OCI-LY1 (cell line): ENCODE measurements at regions not wholly inside any gene's neighbourhood (a gene's known extent, or its start where the extent isn't known, plus 50 kb on each side); places are given as distances from the start of the nearest gene placed in this dataset.

ENCODE experiments used
- H2AFZ ChIP-seq: fragments of 200-600 bp; sonication (generic), shearing (Covaris generic); 2 replicates; pipeline ENCODE4 v1.6.0; 2014; ENCODE audit warnings: antibody characterized with exemption, mild to moderate bottlenecking, low read length
- H3F3A ChIP-seq: fragments of 200-600 bp; sonication (generic), shearing (Covaris generic); 2 replicates; pipeline ENCODE4 v1.6.0; 2014; ENCODE audit warnings: mild to moderate bottlenecking, antibody characterized with exemption, low read length, moderate library complexity; ENCODE audit not compliant: insufficient read depth
- H3K27ac ChIP-seq: fragments of 200-600 bp; sonication (generic); 2 replicates; pipeline ENCODE4 v1.5.1; 2014; ENCODE audit warnings: low read length, mixed run types, mild to moderate bottlenecking, low read depth; ENCODE audit not compliant: poor library complexity, severe bottlenecking
- H3K27me3 ChIP-seq: fragments of 200-600 bp; sonication (generic); 2 replicates; pipeline ENCODE4 v1.6.0; 2014; ENCODE audit warnings: antibody characterized with exemption, mild to moderate bottlenecking, low read length, moderate library complexity; ENCODE audit not compliant: insufficient read depth
- H3K36me3 ChIP-seq: fragments of 200-600 bp; sonication (generic); 2 replicates; pipeline ENCODE4 v1.6.1; 2014; ENCODE audit warnings: mild to moderate bottlenecking, antibody characterized with exemption, low read length, moderate library complexity, mixed read lengths; ENCODE audit not compliant: insufficient read depth
- H3K4me1 ChIP-seq: fragments of 200-600 bp; sonication (generic); 2 replicates; pipeline ENCODE4 v1.5.1; 2014; ENCODE audit warnings: mild to moderate bottlenecking, low read length, moderate library complexity; ENCODE audit not compliant: insufficient read depth, severe bottlenecking
- H3K4me2 ChIP-seq: fragments of 200-600 bp; sonication (generic), shearing (Covaris generic); 2 replicates; pipeline ENCODE4 v1.6.1; 2014; ENCODE audit warnings: low read length
- H3K4me3 ChIP-seq: fragments of 200-600 bp; sonication (generic); 2 replicates; pipeline ENCODE4 v1.5.1; 2014; ENCODE audit warnings: low read length, low read depth, mild to moderate bottlenecking, mixed read lengths; ENCODE audit not compliant: poor library complexity, severe bottlenecking
- H3K79me2 ChIP-seq: fragments of 200-600 bp; shearing (Covaris generic); 2 replicates; pipeline ENCODE4 v1.6.1; 2016; ENCODE audit warnings: mixed run types, low read length, mixed read lengths; ENCODE audit not compliant: insufficient read depth
- H3K9ac ChIP-seq: fragments of 200-600 bp; sonication (generic), shearing (Covaris generic); 2 replicates; pipeline ENCODE4 v1.6.1; 2014; ENCODE audit warnings: mild to moderate bottlenecking, low read length, mixed read lengths
- H3K9me2 ChIP-seq: fragments of 200-600 bp; sonication (generic), shearing (Covaris generic); 2 replicates; pipeline ENCODE4 v1.6.1; 2014; ENCODE audit warnings: low read depth, mild to moderate bottlenecking, low read length, mixed read lengths
- H3K9me3 ChIP-seq: fragments of 200-600 bp; shearing (Covaris generic); 2 replicates; pipeline ENCODE4 v1.6.1; 2014; ENCODE audit warnings: low read length, mixed read lengths
- H4K20me1 ChIP-seq: fragments of 200-600 bp; sonication (generic), shearing (Covaris generic); 2 replicates; pipeline ENCODE4 v1.6.0; 2016; ENCODE audit warnings: mild to moderate bottlenecking, low read length; ENCODE audit not compliant: insufficient read depth
- EZH2 ChIP-seq: fragments of 200-600 bp; sonication (generic), shearing (Covaris generic); IDR thresholded peaks from 2 replicates; pipeline ENCODE4 v1.8.0; 2017; ENCODE audit warnings: borderline replicate concordance, mixed run types, mild to moderate bottlenecking, antibody characterized with exemption, low read length, moderate library complexity, mixed read lengths
- TF ChIP-seq, protein P1 (sequence below): fragments of 200-600 bp; sonication (generic), shearing (Covaris generic); IDR thresholded peaks from 2 replicates; pipeline ENCODE4 v1.5.1; 2017; ENCODE audit warnings: mild to moderate bottlenecking, antibody characterized with exemption, low read length, moderate library complexity, mixed read lengths

DNA sequence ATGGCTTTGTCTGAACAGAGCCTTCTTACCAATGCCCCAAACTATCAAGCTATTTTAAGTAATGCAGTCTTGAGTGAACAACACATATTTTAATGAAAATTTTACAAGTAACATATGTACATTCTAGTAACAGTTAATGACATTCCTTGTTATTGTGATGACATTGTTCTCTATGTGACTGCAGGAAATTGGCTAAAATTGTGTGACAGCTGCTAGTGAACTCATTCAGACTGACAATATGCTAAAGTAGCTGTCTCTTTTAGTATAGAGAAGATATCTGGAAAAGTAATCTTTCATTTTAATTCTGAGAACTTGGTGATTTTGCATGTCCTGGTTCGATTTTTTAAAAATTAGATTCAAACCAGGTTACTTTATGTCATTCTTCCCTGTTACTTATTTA lies 259.8 kb upstream of the MAGI2 start:
- no peaks in the 10 kb centered on the region for H3K27me3 ChIP-seq
- H3K9me2 ChIP-seq, result no peaks in the 10 kb centered on the region

DNA sequence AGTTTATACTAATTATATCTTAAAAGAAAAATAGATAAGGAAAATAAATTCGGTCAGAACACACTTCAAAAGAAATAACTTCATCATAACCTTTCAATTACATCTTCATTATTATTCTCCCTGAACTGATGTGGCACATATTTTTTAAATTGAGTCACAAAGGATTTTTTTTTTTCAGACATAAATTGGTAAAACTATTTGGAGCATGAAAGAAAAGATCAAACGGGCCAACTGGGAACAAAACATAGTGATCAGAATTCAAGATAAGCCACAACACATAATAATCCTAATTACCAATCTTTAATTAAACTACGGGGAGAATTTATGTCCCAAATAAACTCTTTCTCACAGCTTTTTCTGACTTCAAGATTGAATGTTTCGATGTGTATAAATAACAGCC lies 258.2 kb upstream of the MAGI2 start:
- Histone ChIP-seq H4K20me1 (no peaks in the 10 kb centered on the region), H3K9me2 (no peaks in the 10 kb centered on the region), H3K4me2 (no peak overlapping the region), H3K79me2 (no peaks in the 10 kb centered on the region), H3K9me3 (no peaks in the 10 kb centered on the region), H3K4me1 (no peaks in the 10 kb centered on the region), H3K27ac (no peak overlapping the region), H3K27me3 (no peaks in the 10 kb centered on the region), H3K36me3 (no peaks in the 10 kb centered on the region), H3K9ac (no peak overlapping the region), H2AFZ (no peak overlapping the region), H3F3A (no peaks in the 10 kb centered on the region), H3K4me3 (no peak overlapping the region)
- TF ChIP-seq, protein P1, sequence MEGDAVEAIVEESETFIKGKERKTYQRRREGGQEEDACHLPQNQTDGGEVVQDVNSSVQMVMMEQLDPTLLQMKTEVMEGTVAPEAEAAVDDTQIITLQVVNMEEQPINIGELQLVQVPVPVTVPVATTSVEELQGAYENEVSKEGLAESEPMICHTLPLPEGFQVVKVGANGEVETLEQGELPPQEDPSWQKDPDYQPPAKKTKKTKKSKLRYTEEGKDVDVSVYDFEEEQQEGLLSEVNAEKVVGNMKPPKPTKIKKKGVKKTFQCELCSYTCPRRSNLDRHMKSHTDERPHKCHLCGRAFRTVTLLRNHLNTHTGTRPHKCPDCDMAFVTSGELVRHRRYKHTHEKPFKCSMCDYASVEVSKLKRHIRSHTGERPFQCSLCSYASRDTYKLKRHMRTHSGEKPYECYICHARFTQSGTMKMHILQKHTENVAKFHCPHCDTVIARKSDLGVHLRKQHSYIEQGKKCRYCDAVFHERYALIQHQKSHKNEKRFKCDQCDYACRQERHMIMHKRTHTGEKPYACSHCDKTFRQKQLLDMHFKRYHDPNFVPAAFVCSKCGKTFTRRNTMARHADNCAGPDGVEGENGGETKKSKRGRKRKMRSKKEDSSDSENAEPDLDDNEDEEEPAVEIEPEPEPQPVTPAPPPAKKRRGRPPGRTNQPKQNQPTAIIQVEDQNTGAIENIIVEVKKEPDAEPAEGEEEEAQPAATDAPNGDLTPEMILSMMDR, result no peak
- no peak for TF ChIP-seq EZH2

More for the DNA sequence above, 259.8 kb upstream of the MAGI2 start:
- Histone ChIP-seq H4K20me1 (no peaks in the 10 kb centered on the region), H2AFZ (no peak overlapping the region), H3K27ac (no peak overlapping the region), H3K36me3 (no peaks in the 10 kb centered on the region), H3K4me2 (no peak overlapping the region), H3F3A (no peaks in the 10 kb centered on the region), H3K4me1 (no peaks in the 10 kb centered on the region), H3K79me2 (no peaks in the 10 kb centered on the region), H3K4me3 (no peak overlapping the region), H3K9ac (no peak overlapping the region), H3K9me3 (no peaks in the 10 kb centered on the region)
- TF ChIP-seq, protein P1, result no peak
- no peak for TF ChIP-seq EZH2

DNA sequence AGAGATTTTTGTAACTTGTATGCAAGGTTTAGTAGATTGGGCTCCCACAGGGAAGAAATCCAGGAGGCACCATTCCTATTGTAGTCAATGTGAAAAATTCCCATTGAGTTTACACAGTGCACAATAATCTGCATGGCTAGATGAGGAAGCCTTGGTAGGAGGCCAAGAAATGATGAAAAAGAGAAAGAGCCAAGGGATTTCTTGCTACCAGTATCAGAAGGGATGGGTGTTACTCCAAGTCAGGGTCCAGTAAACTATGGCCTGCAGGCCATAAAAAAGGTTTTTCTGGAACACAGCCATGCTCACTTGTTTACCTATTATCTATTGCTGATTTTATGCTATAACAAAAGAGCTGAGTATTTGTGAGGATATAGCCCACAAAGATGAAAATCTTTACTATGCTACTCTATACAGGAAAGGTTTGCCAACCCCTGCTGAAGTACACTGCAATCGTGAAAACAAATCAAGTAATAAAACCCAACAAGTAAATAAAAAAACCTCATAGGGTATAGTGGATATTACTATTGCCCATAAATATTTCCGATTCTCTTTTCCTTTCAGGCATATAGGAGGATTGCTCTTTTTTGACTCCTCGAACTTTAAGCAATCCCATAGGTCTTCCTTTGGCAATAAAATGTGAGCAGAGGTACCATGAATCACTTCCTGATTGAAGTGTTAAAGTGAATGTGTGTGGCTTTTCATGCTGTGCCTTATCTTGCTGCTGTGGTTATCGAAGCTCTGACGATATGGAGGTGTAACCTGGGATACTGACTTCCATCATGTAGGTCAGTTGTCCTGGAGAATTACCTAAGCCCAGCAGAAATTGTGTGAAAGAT lies 256.3 kb upstream of the MAGI2 start:
- no peaks in the 10 kb centered on the region for H3K4me1 ChIP-seq
- no peaks in the 10 kb centered on the region for H3K36me3 ChIP-seq
- no peaks in the 10 kb centered on the region for H4K20me1 ChIP-seq
- no peaks in the 10 kb centered on the region for H3K79me2 ChIP-seq
- no peaks in the 10 kb centered on the region for H3F3A ChIP-seq
- H3K4me2 ChIP-seq, result no peak overlapping the region
- H3K9ac ChIP-seq, result no peak overlapping the region
- no peak overlapping the region for H3K27ac ChIP-seq
- no peak overlapping the region for H3K4me3 ChIP-seq
- H3K9me3 ChIP-seq, result no peaks in the 10 kb centered on the region
- H3K27me3 ChIP-seq, result no peaks in the 10 kb centered on the region
- no peaks in the 10 kb centered on the region for H3K9me2 ChIP-seq
- TF ChIP-seq, protein P1, result no peak
- no peak for TF ChIP-seq EZH2
- H2AFZ ChIP-seq, result no peak overlapping the region
